ENCODE measurements at regions not wholly inside any gene's neighbourhood (a gene's known extent, or its start where the extent isn't known, plus 50 kb on each side); places are given as distances from the start of the nearest gene placed in this dataset.

- Mint-ChIP-seq H3K4me1 (peaks cover 28 to 38% of the 10 kb centered on the region in 2 experiments), H3K9me3 (no peaks in the 10 kb centered on the region), H3K27ac (no peak overlapping the region), H3K27me3 (ENCODE audit: low read depth) (peaks cover 5% of the 10 kb centered on the region; the same call in 1 of the 2 replicates), H3K36me3 (ENCODE audit: insufficient read depth in 1 of 3, low read depth in 3 of 3) (no peaks in the 10 kb centered on the region), H3K4me3 (no peak overlapping the region)
- Histone ChIP-seq H2BK15ac (ENCODE audit: low read depth, low read length) (no peak overlapping the region), H3K27me3 (ENCODE audit: insufficient read depth, low read length) (no peaks in the 10 kb centered on the region), H4K91ac (ENCODE audit: insufficient read length, low read depth, low read length) (no peak overlapping the region), H4K20me1 (ENCODE audit: control insufficient read depth, insufficient read depth, insufficient read length) (no peaks in the 10 kb centered on the region), H2BK20ac (ENCODE audit: low read depth, low read length, poor library complexity, severe bottlenecking) (no peak overlapping the region), H3K14ac (ENCODE audit: insufficient read depth, low read length) (no peak overlapping the region), H3K4ac (ENCODE audit: low read depth, low read length) (no peak overlapping the region), H3K4me1 (ENCODE audit: insufficient read depth, low read length) (peaks cover 6% of the 10 kb centered on the region), H3K9me3 (ENCODE audit: control insufficient read depth, low read depth, low read length) (no peaks in the 10 kb centered on the region), H3K79me2 (ENCODE audit: insufficient read depth, low read length) (no peaks in the 10 kb centered on the region), H2AK5ac (ENCODE audit: insufficient read length, low read length) (no peak overlapping the region), H3K9ac (ENCODE audit: extremely low read depth, insufficient read length, low read length) (no peak overlapping the region), H4K5ac (ENCODE audit: insufficient read length, low read depth, low read length) (no peak overlapping the region), H3K79me1 (ENCODE audit: insufficient read depth, low read depth, low read length, poor library complexity, severe bottlenecking) (no peaks in the 10 kb centered on the region), H2AFZ (ENCODE audit: low read length) (no peak overlapping the region), H4K8ac (replicated peaks; ENCODE audit: insufficient read length, low read depth, low read length) (no peak overlapping the region), H3K27ac (ENCODE audit: insufficient read length, low read depth, low read length) (no peak overlapping the region), H3K4me2 (ENCODE audit: insufficient read depth, insufficient read length, low read length) (no peak overlapping the region), H3K56ac (ENCODE audit: insufficient read length, low read depth, low read length) (no peak overlapping the region), H3K23ac (ENCODE audit: insufficient read length, low read depth, low read length) (no peak overlapping the region), H2BK12ac (ENCODE audit: insufficient read length, low read depth, low read length) (no peak overlapping the region), H3K18ac (ENCODE audit: insufficient read length, low read depth, low read length) (no peak overlapping the region), H3T11ph (ENCODE audit: low read length) (no peak overlapping the region), H2BK5ac (ENCODE audit: insufficient read length, low read length) (no peak overlapping the region), H2BK120ac (ENCODE audit: low read depth, low read length, poor library complexity, severe bottlenecking) (no peak overlapping the region), H3K23me2 (ENCODE audit: insufficient read length, low read depth, low read length, poor library complexity, severe bottlenecking) (no peaks in the 10 kb centered on the region)
- no peak for DNase-seq
- no peak for TF ChIP-seq CTCF (conservative IDR thresholded peaks at IDR 0.05)
- no CpG with 5 or more reads among the region's 2 CpGs for WGBS (ENCODE audit: extremely low coverage, insufficient read length, low lambda C conversion rate)
Observed at GRCh38 chr3:43957553-43957952, 266.8 kb downstream of the ABHD5 start.

All from H9 (cell line).